Nephron progenitor cell (in vitro differentiated cells): ENCODE measurements at regions not wholly inside any gene's neighbourhood (a gene's known extent, or its start where the extent isn't known, plus 50 kb on each side); places are given as distances from the start of the nearest gene placed in this dataset.
"Not testable (repeated sequence)": the region's sequence is repeated elsewhere in the genome, so short reads cannot be mapped to it uniquely, and the experiment has no call there.

Source experiments
- DNase-seq: peaks from one replicate; pipeline ENCODE4 v3.0.0; 2021
- H3K27ac Mint-ChIP-seq: 2 replicates; pipeline ENCODE4 v1.8.0; 2021; ENCODE audit warnings: mild to moderate bottlenecking, moderate library complexity, mixed read lengths
- H3K27me3 Mint-ChIP-seq: 2 replicates; pipeline ENCODE4 v1.8.0; 2021; ENCODE audit warnings: mild to moderate bottlenecking, low read depth, mixed read lengths; ENCODE audit not compliant: poor library complexity
- H3K36me3 Mint-ChIP-seq: 2 replicates; pipeline ENCODE4 v1.8.0; 2021; ENCODE audit warnings: low read depth, mixed read lengths
- H3K4me1 Mint-ChIP-seq: 2 replicates; pipeline ENCODE4 v1.8.0; 2021; ENCODE audit warnings: mixed read lengths
- H3K4me3 Mint-ChIP-seq: 2 replicates; pipeline ENCODE4 v1.8.0; 2021; ENCODE audit warnings: mild to moderate bottlenecking, moderate library complexity, mixed read lengths
- H3K9me3 Mint-ChIP-seq: 2 replicates; pipeline ENCODE4 v1.8.0; 2021; ENCODE audit warnings: mild to moderate bottlenecking, moderate library complexity, mixed read lengths
- TF ChIP-seq, protein P1 (sequence below): fragments of 200-600 bp; sonication (generic); IDR thresholded peaks from 2 replicates; pipeline ENCODE4 v1.5.0; 2021; ENCODE audit warnings: antibody characterized with exemption

DNA sequence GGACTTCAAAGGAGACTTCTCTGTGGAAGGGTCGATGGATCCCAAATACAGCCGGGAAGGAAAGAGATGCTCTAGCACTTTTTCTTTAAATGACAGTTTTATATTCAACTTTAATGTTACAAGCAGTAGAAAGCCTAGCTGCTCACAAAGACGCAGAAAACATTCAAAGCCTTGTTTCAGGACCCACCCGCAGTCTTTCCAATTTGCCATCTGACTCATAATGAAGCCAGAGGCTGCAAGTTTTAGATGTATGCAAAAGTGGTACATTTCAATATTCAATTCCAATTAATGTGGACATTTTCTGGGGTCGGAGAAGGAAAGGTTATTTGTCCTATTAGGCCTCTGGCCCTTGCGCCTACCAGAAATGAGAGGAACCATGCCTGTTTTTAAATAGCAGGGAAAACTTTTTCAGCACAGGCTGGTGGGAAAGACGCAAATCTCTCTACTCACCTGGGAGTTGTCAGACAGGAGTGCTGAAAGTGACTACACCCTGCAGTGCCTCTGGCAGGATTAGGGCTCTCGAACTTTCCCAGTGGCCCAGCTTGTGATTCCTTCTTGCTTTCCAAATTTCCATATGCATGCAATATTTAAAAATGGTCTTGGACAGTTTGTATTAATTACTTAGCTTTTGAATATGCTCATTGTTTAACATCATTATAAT is 117.4 kb upstream of the MBNL1 start:
- H3K27ac Mint-ChIP-seq, result no peak overlapping the region
- no peak overlapping the region for H3K4me3 Mint-ChIP-seq
- H3K4me1 Mint-ChIP-seq, result peaks cover 6% of the 10 kb centered on the region

DNA sequence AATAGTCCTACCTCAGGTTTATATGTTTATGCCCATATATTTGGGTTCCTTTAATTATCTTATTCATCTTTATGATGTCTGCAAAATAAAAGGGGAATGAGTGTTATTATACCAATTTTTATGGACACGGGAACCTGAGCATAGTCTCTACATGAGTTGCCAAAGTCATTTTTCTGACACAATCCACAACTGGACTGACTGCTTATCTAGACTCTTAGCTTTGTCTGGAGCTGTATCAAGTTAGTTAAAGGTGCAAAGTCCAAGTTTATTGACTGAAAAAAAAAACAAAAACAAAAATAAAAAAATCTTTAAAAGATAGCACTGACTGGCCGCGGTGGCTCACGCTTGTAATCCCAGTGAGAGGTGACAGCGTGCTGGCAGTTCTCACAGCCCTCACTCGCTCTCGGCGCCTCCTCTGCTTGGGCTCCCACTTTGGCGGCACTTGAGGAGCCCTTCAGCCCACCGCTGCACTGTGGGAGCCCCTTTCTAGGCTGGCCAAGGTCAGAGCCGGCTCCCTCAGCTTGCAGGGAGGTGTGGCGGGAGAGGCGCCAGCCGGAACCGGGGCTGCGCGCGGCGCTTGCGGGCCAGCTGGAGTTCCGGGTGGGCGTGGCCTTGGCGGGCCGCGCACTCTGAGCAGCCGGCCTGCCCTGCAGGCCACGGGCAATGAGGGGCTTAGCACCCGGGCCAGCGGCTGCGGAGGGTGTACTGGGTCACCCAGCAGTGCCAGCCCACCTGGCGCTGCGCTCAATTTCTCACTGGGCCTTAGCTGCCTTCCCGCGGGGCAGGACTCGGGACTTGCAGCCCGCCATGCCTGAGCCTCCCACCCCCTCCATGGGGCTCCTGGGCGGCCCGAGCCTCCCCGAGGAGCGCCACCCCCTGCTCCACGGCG is 116.6 kb upstream of the MBNL1 start:
- H3K4me1 Mint-ChIP-seq, H3K4me3 Mint-ChIP-seq, H3K36me3 Mint-ChIP-seq, H3K9me3 Mint-ChIP-seq, H3K27ac Mint-ChIP-seq, H3K27me3 Mint-ChIP-seq, DNase-seq: not testable (repeated sequence)

More for the DNA sequence above, 117.4 kb upstream of the MBNL1 start:
- Mint-ChIP-seq H3K27me3 (peaks cover 4% of the 10 kb centered on the region), H3K36me3 (no peaks in the 10 kb centered on the region), H3K9me3 (no peaks in the 10 kb centered on the region)
- TF ChIP-seq, protein P1, sequence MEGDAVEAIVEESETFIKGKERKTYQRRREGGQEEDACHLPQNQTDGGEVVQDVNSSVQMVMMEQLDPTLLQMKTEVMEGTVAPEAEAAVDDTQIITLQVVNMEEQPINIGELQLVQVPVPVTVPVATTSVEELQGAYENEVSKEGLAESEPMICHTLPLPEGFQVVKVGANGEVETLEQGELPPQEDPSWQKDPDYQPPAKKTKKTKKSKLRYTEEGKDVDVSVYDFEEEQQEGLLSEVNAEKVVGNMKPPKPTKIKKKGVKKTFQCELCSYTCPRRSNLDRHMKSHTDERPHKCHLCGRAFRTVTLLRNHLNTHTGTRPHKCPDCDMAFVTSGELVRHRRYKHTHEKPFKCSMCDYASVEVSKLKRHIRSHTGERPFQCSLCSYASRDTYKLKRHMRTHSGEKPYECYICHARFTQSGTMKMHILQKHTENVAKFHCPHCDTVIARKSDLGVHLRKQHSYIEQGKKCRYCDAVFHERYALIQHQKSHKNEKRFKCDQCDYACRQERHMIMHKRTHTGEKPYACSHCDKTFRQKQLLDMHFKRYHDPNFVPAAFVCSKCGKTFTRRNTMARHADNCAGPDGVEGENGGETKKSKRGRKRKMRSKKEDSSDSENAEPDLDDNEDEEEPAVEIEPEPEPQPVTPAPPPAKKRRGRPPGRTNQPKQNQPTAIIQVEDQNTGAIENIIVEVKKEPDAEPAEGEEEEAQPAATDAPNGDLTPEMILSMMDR, result no peak
- DNase-seq, result no peak

DNA sequence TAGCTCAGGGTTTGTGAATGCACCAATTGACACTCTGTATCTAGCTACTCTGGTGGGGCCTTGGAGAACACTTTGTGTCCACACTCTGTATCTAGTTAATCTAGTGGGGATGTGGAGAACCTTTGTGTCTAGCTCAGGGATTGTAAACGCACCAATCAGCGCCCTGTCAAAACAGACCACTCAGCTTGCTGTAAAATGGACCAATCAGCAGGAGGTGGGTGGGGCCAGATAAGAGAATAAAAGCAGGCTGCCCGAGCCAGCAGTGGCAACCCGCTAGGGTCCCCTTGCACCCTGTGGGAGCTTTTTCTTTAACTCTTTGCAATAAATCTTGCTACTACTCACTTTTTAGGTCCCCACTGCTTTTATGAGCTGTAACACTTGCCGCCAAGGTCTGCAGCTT is 115.6 kb upstream of the MBNL1 start:
- H3K27ac Mint-ChIP-seq, H3K27me3 Mint-ChIP-seq, H3K4me3 Mint-ChIP-seq, H3K36me3 Mint-ChIP-seq, H3K4me1 Mint-ChIP-seq, DNase-seq, H3K9me3 Mint-ChIP-seq: not testable (repeated sequence)

DNA sequence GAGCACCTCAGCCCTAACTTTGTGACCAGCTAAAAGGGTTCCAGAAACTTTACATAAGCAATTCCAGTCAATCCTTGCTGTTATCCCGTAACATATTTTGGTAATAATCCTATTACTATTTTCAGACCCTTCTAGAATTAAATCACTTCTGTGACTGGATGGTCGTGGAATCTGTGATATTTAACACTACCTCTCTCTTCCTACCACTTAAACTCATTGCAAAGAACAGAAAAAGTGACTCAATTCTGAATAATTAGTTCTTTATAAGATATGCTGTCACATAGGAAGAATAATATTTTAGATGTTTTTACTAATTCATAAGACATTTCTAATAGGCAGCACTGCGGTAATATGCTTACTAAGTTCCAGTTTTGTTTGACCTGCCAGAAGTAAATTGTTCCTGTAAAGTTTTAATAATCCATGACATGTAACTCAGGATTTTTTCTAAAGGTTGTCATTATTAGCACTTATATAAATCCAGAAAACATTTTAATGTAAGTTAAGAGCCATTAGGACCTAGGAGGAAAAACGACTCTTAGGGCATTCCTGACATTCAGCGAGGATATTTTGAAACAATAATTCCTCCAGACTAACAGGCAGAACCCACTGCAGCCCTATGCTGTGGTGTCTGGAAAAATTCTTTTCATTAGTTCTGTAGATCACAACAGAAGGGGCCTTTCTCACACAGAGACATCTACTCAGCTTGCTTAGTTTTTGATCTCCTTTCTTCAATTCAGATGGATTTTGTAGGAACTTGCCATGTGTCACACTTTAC is 113.3 kb upstream of the MBNL1 start:
- TF ChIP-seq, protein P1, result no peak
- Mint-ChIP-seq H3K9me3 (no peaks in the 10 kb centered on the region), H3K27ac (no peak overlapping the region), H3K36me3 (no peaks in the 10 kb centered on the region), H3K4me1 (peaks cover 6% of the 10 kb centered on the region), H3K27me3 (peaks cover 4% of the 10 kb centered on the region), H3K4me3 (no peak overlapping the region)
- no peak for DNase-seq

DNA sequence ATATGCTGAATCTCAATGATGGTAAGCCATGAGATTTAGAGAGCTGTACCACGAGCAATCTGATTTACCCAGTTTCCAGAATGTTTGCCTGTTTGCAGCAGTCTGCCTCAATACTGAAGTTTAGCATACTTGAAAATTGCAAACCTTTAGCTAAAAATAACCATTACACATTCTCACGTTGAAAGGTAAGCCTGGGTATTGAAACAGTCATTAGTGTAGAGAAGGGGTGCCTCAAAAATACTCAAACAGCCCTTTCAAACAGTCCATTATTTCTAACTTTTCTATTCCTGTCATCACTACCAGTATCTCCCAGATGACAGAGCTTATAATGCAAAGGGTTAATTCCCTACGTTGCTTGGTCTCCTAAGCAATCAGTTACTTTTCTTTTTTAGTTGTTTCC is 111.8 kb upstream of the MBNL1 start:
- H3K9me3 Mint-ChIP-seq, result no peaks in the 10 kb centered on the region

DNA sequence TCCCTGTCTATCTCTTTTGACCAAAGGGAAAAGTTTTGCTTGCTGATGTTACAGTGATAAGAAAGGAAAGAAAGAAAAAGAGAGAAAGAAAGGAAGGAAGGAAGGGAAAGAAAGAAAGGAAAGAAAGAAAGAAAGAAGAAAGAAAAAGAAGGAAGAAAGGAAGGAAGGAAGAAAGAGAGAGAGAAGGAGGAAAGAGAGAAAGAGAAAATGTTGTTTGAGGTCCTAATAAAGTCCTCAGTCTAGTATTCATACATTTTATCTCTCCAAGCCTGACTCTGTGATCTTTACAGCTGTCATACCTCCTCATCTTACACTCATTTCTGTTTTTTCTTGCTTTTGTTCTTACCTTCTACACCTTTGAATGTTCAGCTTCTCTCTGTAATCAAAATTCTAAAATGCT is 111.4 kb upstream of the MBNL1 start:
- peaks cover 5% of the 10 kb centered on the region for H3K4me1 Mint-ChIP-seq
- H3K27ac Mint-ChIP-seq, result no peak overlapping the region
- H3K9me3 Mint-ChIP-seq, result no peaks in the 10 kb centered on the region
- H3K27me3 Mint-ChIP-seq, result peaks cover 4% of the 10 kb centered on the region
- no peaks in the 10 kb centered on the region for H3K36me3 Mint-ChIP-seq
- H3K4me3 Mint-ChIP-seq, result no peak overlapping the region
- DNase-seq, result no peak
- TF ChIP-seq, protein P1, result no peak

More for the DNA sequence above, 111.8 kb upstream of the MBNL1 start:
- H3K4me3 Mint-ChIP-seq, result no peak overlapping the region
- H3K27me3 Mint-ChIP-seq, result peaks cover 4% of the 10 kb centered on the region
- H3K36me3 Mint-ChIP-seq, result no peaks in the 10 kb centered on the region
- H3K4me1 Mint-ChIP-seq, result peaks cover 3% of the 10 kb centered on the region
- no peak for DNase-seq
- TF ChIP-seq, protein P1, result no peak
- no peak overlapping the region for H3K27ac Mint-ChIP-seq
